Heart left ventricle (tissue), 13 donors: ENCODE measurements at regions not wholly inside any gene's neighbourhood (a gene's known extent, or its start where the extent isn't known, plus 50 kb on each side); places are given as distances from the start of the nearest gene placed in this dataset.

Experiments
- POLR2A ChIP-seq, 2 donors: fragments of 450-650 bp; IDR thresholded peaks; one replicate each; pipeline ENCODE4 v1.6.1; 2017; ENCODE audit warnings: antibody characterized with exemption in 2 of 2, mild to moderate bottlenecking in 2 of 2, moderate library complexity in 2 of 2
- TF ChIP-seq, protein P1 (sequence below), 12 donors: fragments of 200-600 bp; sonication (generic) in 4 of 12; IDR thresholded peaks; one replicate each; pipeline versions ENCODE4 v1.5.0 to v1.8.0; 2018 to 2022; ENCODE audit warnings: antibody characterized with exemption in 12 of 12, mild to moderate bottlenecking in 5 of 12
- donor health status: ischemic (EF 13 %, LVEDD 7.1; RV severe dilation, severe dysfunction).
- donor health status: DM: no; HTN: yes; CAD: no.
- donor health status: DM: no; HTN: no; CAD: no.
- donor health status: ischemic (EF 25% LVEDD 6.9; RV normal size, moderate dysfunction).
- donor health status: ischemic (EF 25% LVEDD 5.7; RV mildly dilated, moderate dysfunction).
- donor health status: ischemic (EF 35%, LVEDD 5.7; RV mildly dilated, moderate dysfunction).
- donor health status: nonischemic (EF 11% LVEDD 7.7; RV severe dilation, severe dysfunction).
- donor health status: DM: yes; HTN: yes; CAD: no.
- donor health status: PGD.
- donor health status: ischemic (EF 29% LVEDD 5.4; RV normal size, mild dysfunction).
- donor health status: nonischemic (EF 23%, LVEDD 6.1; RV moderate dilation, normal function).

DNA sequence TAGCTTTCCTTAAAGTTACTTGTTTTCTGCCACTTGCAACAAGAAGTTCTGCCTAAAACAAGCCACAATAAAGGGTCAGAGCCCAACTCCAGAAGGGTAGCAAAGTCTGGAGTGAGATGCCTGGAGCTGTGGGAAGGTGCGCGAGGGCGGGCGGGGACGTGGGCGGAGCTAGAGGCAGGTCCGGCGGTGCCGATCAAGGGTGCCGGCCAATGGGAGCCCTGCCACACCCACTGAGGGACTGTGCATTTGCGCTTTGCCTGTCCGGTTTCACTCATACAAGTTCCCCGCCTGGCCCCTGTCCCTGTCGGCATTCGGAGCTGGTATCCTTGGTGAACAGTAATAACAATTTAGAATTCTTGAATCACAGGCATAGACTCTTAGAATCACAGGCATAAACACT, 732.4 kb downstream of the MATN1 start:
- TF ChIP-seq, protein P1, sequence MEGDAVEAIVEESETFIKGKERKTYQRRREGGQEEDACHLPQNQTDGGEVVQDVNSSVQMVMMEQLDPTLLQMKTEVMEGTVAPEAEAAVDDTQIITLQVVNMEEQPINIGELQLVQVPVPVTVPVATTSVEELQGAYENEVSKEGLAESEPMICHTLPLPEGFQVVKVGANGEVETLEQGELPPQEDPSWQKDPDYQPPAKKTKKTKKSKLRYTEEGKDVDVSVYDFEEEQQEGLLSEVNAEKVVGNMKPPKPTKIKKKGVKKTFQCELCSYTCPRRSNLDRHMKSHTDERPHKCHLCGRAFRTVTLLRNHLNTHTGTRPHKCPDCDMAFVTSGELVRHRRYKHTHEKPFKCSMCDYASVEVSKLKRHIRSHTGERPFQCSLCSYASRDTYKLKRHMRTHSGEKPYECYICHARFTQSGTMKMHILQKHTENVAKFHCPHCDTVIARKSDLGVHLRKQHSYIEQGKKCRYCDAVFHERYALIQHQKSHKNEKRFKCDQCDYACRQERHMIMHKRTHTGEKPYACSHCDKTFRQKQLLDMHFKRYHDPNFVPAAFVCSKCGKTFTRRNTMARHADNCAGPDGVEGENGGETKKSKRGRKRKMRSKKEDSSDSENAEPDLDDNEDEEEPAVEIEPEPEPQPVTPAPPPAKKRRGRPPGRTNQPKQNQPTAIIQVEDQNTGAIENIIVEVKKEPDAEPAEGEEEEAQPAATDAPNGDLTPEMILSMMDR (IDR thresholded peaks at IDR 0.05), result no peak
- TF ChIP-seq POLR2A (IDR thresholded peaks at IDR 0.05), result no peak
